ENCODE measurements at regions not wholly inside any gene's neighbourhood (a gene's known extent, or its start where the extent isn't known, plus 50 kb on each side); places are given as distances from the start of the nearest gene placed in this dataset.

DNA sequence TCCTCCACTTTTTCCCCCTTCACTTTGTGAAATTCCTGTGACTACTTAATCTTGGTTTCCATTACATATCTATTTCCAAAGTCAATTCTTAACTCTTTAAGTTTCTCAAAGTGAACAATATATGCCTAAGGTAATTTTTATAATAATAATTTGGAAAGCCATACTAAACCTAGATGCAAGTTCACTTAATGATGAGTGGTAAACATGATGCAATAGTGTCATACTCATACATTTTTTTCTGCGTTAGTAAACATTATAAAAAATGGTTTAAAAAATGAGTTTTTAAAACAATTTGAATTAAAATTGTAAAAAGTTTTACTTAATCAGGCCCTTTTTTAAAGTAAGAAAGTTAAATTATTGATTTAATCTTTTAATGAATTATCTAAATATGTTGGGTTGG is 659.4 kb upstream of the FZD8 start:
- no peak for DNase-seq (ENCODE audit: low spot score)

DNA sequence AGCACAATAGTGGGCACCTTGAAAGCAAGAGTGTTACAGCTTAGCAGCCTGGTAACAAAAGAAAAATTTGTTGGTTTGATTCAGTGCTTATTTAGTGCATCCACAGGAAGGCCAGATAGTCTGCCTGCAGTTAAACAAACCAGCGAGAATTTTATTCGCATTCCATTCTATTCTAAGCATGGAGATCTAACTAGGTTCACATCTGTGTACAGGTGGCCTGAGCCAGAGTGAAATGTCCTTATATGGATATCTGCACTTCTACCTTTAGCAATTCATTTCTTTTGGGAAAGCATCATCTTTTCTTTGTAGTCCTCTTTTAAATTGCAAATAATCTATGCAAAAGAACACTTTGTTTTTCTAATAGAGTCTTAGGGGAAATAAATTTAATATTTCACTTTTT is 659.0 kb upstream of the FZD8 start:
- no peak for DNase-seq (ENCODE audit: low spot score)

DNA sequence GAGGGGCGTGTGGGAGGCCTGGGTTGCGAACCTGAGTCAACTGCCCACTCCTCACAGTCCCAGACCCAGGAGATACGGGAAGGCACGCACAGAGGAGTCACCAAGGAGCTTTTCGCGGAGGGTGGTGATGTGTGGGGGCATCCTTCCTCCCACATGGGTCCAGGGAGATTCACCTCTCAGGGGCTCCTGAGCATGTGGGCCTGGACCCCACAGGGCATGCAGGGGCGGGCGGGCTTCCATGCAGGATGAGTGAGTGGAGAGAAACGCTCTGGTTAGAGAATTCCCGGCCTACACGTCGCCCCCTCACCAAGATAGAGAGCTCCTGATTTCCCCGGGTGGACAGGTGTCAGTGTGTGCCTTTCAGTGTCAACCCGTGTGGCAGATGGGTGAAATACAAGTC is 641.7 kb upstream of the FZD8 start:
- no peak for DNase-seq (ENCODE audit: low spot score)

DNA sequence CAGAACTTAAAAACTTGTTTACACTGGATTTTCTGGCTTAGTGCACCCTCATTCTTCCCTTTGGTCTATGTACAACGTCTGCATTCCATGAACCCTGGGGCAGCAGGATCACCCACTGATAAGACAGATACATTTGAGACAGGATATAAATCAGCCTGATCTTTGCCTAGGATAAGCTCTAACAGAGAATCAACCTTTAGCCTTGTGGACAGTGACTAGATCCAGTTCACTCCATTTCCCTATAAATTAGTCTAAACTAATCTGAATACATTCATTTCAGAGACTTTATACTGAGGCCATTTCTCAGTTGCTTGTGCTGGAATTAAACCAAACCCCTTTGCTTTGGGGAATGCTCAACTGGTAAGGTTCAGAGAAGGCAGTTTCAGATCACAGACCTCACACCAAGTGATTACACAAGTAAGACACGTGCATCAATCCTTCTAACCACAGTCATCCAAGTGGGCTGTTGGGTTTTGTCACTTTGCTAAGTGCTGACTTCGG is 639.8 kb upstream of the FZD8 start:
- DNase-seq (ENCODE audit: low spot score) = no peak

DNA sequence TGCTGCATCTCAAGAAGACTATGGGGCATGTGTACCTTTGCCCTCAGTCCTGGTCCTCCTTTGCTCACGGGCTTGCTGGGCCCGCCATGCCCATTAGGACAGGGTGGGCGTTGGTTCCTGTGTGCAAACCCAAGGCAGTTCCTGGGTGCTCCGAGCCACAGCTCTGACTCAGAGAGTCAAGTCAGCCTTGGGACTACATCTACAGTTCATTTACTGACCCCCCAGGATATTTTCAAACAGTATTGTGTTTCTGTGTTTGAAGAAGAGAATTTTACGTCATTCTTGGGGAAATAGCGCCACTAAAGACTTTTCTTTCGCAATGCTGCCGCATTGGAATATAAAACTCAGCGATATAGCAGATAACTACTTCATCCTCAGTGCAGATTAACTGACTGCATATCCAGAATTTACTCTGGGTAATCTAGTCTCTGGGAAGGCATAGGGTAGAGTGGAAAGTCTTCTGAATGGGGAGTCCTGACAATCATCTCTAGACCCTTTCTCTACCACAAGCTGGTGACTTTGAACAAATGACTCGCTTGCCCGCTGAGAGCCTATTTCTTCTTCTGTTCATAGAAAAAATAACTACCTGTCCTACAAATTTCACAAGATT is 638.9 kb upstream of the FZD8 start:
- DNase-seq (ENCODE audit: low spot score) = no peak

DNA sequence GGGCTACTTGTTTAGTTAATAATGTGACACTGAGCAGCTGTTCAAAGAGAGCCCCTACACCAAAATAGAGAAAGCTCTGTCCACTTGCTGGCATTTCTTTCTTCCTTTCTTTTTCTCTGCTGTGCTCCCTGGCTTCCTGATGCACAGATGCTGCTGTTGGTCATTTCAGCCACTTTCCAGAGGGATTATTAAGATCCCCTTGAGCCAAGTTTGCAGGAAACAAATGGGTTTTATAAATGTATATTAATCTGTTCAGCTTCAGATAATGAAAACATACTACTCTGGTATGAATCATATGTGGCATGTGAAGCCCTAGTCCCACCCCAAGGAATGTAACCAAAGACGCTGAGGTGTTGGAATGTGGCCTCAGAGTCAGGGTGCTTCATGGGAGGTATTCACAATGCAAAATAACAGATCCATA is 638.2 kb upstream of the FZD8 start:
- DNase-seq (ENCODE audit: low spot score) = no peak

DNA sequence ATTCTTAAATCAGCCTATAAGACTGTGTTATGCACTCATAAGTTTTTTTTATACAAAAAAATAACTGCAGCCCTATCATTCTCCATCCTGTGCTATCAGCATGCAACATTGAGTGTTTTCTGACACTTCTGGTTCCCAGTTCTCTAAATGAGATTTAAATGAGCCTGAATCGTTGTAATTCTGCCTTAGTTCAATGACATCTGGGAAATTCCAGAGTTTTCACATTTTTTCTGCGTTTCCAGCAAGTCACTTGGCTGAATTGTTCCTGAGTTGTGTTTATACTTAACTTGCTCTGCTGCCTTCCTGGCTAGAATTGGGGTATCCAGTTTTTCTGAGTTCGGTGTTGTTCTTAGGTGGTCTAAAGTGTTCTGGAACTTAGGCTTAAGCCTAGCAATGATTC is 636.1 kb upstream of the FZD8 start:
- no peak for DNase-seq (ENCODE audit: low spot score)

DNA sequence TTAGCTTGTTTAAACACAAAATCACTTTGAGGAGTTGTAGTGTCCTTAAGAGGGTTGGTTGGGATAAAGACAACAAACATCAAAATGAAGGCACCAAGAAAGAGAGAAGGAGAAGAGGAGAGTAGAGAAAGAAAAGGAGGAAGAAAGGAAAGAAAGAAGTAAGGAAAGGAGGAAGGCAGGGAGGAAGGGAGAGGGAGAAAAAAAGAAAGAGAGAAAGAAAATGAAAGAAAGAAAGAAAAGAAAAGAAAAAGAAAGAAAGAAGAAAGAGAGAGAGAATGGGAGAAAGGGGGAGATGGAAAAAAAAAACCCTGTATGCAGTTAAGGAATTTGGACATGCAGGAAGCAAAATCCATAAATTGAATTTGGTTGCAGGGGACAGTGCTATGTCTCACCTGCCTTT is 635.4 kb upstream of the FZD8 start:
- no peak for DNase-seq (ENCODE audit: low spot score)

DNA sequence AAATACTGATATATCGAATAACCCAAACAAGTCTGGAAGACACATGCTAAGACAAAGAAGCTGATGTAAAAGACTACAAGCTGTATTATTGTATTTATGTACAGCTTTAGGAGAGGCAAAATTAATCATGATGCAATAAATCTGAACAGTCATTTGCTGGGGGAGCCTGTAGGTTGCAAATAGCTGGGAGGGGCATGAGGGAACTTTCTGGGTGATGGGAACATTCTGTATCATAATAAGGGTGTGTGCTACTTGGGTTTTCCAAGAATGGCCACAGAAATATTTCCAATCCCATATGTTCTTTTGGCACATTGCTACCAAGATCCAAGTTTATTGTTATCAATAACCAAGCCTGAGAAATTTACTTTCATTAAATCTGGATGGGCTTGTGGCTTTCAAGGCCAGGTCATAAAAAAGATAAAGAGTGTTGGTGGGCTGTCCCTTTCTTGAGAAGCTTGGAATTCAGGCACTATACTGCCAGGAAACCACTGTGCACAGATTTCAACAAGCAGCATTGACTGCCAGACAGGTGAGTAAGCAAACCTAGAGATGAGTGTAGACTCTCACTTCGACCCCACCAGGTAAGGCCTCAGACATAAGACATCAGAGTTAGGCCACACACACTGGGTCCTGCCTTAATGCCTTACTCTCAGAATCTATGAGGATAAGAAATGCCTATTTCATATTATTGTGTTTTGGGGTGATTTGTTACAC is 629.7 kb upstream of the FZD8 start:
- DNase-seq (ENCODE audit: low spot score) = no peak

DNA sequence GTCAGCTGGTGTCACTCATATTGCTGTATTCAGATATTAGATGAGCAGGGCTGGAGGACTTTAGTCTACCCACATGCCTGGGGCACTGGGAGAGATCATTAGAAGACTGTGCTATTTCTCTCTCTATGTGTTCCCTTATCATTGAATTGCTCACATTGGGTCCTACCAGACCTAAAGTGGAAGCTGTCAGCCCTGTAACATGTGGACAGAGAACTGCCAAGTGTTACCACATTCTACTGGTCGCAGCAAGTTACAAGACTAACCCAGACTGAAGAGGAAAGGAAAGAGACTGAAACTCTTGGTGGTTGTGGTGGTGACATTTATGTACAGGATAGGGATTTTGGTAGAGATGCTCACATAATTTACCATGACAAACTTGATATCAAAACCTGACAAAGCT is 627.1 kb upstream of the FZD8 start:
- no peak for DNase-seq (ENCODE audit: low spot score)

DNA sequence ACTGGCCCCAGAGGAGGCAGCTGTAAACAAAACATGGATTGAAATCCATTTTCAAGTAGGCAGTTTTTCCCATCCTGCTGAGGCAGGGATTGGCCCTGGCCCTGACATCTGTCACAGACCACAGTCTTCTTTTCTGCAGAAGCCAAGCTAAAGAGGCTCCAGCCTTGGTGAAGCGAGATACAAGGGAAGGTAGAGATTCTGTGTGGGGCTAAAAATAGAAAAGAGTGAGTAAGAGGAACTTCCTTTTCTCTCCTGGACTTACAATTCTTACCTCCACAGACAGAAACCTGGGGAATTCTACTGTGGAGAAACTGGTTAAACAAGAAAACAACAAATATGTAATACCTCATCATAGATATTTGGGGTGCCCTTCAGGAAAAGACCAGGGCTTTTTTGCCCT is 624.8 kb upstream of the FZD8 start:
- no peak for DNase-seq (ENCODE audit: low spot score)

DNA sequence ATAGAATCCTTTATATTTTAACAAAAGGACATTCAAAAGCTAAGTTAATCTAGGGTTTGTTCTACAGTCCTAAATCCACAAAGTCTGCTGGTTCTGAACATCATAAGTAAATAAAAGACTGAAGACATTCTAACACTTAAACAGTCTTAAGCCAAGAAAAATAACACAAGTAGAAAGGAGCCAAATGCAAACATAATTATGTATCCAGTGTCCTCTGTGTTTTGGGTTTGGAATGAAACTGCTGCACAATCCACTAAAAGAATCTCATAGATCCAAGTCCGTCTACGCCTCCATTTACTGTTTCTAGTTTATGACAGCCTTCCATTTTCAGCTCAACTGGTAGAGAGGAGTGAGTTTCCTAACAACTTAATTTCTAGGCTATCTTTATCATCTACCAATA is 623.6 kb upstream of the FZD8 start:
- DNase-seq (ENCODE audit: low spot score) = no peak

DNA sequence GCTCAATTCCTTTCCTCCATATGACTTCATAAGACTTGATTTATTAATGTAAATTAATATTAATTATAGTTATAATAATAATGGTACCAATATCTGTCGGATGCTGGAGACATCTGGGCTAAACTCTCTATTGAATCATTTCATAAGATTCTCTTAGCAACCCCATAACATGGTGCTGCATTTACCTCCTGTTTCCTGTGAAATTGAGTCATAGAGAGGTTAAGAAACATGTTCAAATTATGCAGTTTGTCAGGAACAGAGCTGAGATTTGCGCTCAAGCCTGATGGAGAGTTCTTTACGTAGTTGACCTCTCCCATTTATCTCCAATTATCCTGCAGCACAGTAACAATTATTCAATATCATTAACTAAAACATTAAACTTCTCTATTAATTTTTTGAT is 621.8 kb upstream of the FZD8 start:
- no peak for DNase-seq (ENCODE audit: low spot score)

DNA sequence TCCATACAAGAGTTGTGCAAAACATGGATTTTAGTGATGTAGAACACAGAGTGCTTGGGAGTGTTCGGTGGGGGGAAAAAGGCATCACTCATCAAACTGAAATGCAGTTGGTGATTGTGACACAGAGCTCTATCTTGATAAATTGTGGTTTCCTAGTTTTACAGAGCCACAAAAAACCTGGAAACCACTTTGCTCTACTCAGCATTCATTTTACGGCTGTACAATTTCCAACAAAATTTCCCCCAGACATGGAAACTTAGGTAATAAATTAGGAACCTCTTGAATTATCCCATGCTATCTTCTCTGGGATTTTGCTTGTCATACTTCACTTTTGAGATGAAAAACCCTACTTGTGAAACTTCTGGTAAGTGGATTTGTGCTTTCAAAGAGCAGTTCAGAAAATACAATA is 614.9 kb upstream of the FZD8 start:
- no peak for DNase-seq (ENCODE audit: low spot score)

DNA sequence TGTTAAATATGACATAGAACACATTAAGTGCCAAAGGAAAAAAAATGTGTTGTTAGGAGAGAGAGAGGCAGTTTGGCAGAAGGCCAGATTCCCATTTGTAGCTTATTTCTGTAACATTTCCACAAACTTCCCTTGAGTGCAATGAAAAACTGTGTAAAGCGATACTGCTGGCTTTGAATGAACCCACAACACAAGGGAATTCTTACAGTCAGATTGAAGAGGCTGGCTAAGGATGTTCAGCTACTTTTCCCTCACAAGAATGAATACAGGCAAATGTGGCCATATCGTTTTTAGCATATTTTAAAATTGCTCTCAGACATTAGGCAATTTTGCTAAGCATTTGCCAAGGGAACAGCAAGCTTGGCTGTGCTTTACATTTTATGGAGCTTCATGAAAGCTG is 614.1 kb upstream of the FZD8 start:
- DNase-seq (ENCODE audit: low spot score) = no peak

DNA sequence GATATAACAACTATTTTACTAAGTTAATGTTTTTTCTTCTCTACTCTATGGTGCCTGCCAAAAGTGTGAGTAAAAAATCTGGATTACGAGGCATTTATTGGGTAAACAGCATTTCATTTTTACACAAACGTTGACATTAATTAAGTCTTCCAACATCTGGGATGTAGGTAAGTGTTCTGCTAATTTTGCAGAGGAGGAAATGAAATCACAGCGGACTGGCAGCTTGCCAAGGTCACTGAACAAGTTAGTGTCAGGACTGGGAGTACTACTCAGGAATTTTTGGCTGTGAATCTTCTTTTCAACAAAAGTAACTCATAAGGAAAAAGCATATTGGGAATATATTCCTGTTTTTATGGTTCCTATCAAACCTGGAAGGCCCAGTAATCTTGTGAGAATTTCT is 612.1 kb upstream of the FZD8 start:
- no peak for DNase-seq (ENCODE audit: low spot score)

DNA sequence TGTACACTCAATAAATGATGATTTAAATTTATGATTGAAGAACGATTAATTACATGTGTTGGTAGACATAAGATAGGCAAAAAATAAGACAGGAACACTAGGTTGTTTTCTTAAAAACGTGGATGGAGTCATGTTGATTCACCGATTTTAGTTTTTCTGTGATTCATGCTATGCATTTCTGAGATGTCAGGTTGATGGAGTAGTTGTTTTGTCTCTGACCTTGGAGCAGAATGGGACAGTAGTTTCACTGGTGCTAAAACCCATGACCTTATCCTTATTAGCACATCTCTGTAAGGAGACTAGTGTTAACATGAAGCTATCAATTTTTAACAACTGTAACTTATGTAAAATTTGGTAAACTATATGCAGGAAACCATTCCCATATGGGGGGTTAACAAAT is 611.6 kb upstream of the FZD8 start:
- DNase-seq (ENCODE audit: low spot score) = no peak

DNA sequence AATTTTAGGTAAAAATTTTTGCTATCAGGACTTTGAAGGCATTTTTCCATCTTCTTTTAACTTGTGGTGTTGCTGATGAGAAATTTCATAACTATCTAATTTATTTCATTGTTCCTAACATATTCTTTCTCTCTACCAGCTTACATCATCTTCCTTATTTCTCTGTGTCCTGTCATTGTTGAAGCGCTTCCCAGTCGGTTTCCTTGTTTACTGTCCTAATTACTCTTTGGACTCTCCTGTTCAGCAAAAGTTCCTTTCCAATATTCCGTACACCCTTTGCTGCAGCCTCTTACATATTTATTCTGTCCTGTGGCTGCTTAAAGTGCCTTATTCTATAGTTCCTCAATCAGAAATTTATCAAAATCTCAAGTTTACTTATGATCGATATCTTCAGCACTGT is 609.0 kb upstream of the FZD8 start:
- DNase-seq (ENCODE audit: low spot score) = no peak

DNA sequence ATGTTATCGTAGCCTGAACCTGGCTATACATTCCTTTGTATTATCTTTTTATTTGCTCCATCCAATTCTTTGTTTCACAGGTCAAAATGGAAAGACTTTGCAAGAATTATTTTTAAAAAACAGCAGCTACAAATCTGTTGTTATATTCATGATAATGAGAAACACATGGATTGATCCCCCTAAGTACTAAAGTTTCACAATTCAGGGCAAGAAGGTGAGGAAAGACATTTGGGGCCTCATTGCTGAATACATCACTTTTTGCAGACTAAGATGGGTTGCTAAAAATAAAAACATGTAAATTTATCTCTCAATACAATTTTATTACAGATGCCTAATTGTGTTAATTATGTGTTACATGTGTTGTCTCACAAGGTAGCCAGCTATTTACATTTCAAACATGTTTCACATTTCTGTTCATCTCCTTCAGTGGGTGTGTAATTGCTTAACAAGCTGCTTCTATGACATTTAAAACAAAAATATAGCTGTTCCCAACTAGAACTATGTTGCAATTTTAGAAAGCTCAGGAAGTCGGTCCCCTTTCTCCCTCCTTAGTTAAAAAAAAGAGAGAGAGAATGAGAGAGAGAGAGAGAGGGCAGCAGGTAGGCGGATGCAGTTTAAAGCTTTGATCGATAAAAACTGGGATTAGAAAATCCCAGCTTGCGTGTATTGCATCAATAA is 606.3 kb upstream of the FZD8 start:
- no peak for DNase-seq (ENCODE audit: low spot score)

DNA sequence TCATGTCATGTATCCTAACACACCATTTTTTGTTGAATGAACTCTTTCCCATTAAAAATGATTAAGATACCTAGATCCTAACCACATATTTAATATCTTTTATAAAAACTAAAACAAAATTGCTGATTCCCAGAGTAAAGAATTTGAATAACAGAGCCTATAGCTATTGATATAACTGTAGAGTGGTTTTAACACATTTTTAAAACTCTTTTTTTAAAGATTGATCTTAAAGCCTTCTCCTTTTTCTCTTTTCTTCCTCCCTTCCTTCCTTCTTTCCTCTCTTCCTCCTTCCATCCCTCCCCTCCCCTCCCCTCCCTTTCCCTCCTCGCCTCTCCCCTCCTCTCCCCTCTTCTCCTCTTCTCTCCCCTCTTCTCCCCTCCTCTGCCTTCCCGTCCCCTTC is 605.4 kb upstream of the FZD8 start:
- no peak for DNase-seq (ENCODE audit: low spot score)

DNA sequence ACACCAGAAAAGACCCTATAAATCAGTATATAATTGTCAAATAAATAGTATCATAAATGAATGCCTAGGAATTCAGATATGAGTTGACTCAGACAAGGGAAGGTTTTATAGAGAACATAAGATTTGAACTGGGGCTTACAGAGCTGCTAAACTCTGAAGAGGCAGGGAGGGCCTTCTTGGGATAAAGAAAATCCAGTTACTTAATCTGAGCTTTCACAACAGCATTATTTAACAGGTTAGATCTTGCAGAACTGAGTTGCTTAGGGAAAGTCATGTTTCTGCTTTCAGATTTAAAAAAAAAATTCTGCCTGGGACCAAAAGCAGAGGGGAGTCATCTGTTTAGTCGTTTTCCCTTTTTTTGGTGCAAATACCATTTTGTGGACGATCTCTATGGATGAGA is 594.8 kb upstream of the FZD8 start:
- DNase-seq (ENCODE audit: low spot score) = no peak

DNA sequence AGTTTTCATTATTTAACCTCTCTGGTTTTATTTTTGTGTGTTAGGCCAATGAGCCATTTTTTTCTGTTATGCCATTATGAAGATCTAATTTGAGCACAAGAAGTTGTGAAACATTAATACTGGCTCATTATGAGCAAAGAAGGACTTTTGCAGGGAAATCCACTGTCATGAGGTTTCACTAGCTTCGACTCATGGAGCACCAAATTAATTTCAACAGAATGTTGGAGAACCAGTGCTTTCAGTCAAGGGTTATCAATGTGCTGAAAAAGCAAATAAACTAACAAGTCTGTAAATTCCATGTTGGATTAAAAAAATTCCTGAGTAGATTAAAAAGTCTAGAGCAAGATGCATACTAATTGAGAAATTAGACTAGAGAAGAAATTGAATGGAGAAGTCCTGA is 594.2 kb upstream of the FZD8 start:
- DNase-seq (ENCODE audit: low spot score) = no peak

DNA sequence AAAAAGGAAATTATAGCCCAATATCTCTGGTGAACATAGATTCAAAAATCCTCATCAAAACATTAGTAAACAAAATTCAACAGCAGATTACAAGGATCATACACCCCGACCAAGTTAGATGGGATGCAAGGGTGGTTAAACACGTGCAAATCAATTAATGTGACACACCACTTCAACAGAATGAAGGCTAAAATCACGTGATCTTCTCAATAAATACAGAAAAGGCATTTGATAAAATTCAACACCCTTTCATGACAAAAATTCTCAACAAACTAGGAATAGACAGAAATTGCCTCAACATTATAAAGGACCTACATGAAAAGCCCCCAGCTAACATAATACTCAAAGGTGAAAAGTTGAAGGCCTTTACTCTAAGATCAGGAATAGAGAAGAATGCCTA is 590.8 kb upstream of the FZD8 start:
- DNase-seq (ENCODE audit: low spot score) = no peak
